Stimulated activated naive CD8-positive, alpha-beta T cell treated with anti-CD3 and anti-CD28 coated beads, Interleukin-15, Interleukin-2, amounts not matched to agents 100 U/mL and 50 U/mL, for 24 hours (primary cell): ENCODE measurements at regions not wholly inside any gene's neighbourhood (a gene's known extent, or its start where the extent isn't known, plus 50 kb on each side); places are given as distances from the start of the nearest gene placed in this dataset.

Experiments
- ATAC-seq: fragments of 150-1000 bp; cut with Tn5 transposase; one replicate; pipeline ENCODE4 v1.10.0; 2021
- DNase-seq: peaks from one replicate; pipeline ENCODE4 v3.0.0; 2021

- no peak for DNase-seq
- ATAC-seq, result no peak
These were observed 300.8 kb downstream of the EFNB2 start for GRCh38 chr13:106234636-106235035.

DNA sequence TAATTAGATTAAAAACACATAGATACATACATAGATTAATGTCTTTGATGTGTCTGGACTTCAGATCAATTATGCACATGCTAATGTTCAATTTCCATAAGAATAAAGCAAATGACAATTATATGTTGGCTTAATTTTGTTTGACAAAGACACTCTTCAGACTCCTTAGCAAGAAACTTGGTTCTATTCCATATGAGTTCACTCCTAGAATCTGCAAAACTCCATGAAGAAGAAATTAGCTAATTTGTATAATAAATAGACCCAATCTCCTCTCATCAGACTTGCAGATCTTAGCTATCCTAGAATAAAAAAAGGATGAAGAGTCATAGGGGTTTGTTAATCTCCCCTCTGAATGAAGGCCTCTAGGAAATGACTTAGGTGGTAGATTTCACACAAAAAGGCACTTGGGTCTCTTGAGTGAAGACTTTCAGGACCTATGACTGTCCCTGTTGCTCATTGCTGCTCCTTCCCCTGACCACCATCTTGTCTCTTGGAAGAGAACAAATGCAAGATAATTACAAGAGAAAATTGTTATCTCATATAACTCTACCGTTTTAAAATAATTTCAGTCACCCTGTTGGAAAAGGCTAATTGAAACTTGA, 302.2 kb downstream of the EFNB2 start:
- DNase-seq, result no peak

GRCh38 chr13:106232681-106233080, 302.8 kb downstream of the EFNB2 start:
- DNase-seq (no peak), ATAC-seq (no peak)

More for the DNA sequence above, 302.2 kb downstream of the EFNB2 start:
- ATAC-seq, result no peak

DNA sequence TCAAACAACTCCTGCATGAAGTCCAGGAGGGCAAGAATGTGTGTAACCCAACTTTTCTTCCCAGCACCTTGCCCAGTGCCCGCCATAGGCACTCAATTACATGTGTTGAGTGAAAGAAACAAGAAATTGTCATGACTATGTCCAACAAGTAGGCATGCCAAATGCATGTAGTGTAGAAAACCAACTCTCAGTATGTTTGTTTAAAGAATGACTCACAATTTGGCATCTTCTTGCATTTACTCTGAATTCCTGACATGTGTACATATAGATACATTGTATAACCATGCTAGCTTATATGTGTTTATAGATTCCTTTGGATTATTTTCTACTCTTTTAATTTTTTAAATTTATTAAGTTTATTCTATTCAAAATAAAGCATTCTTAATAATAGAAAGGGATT, 305.0 kb downstream of the EFNB2 start:
- ATAC-seq (no peak), DNase-seq (no peak)

DNA sequence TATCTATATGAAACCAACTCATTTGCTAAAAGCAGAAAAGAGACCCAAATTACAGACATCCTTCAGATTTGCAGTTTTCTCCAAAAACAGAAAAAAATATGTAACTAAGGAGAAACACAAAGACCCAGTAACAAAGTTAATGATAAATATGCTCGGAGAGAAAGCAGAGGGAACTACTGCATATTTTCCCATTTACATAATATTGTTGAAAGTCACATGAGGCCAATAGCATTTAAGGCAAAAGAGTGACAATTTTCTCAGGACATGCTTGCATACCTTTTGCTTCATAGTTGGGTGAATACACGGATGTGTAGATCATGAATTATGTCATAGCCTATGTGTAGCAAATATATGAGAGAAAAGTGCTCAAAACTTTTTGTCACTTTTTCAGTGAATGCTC, 310.3 kb downstream of the EFNB2 start:
- ATAC-seq (no peak), DNase-seq (no peak)

DNA sequence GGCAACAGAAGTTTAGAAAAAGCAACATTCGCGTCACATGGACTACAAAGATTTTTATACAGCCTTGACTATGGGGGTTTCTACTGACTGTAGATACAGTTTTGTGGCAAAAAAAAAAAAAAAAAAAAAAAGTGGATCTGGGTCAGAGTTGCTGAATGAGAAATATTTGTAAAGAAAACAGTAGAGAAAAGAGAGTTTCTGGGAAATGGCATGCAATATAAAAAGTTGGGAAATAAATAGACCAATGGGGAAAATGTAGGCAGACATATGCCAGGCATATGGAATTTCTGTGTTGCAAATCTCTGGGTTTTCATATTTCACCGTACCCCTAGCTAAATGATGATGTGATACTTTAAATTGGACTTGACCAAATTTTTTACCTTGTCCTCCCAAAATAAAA, 315.3 kb downstream of the EFNB2 start:
- ATAC-seq, result no peak
- no peak for DNase-seq

DNA sequence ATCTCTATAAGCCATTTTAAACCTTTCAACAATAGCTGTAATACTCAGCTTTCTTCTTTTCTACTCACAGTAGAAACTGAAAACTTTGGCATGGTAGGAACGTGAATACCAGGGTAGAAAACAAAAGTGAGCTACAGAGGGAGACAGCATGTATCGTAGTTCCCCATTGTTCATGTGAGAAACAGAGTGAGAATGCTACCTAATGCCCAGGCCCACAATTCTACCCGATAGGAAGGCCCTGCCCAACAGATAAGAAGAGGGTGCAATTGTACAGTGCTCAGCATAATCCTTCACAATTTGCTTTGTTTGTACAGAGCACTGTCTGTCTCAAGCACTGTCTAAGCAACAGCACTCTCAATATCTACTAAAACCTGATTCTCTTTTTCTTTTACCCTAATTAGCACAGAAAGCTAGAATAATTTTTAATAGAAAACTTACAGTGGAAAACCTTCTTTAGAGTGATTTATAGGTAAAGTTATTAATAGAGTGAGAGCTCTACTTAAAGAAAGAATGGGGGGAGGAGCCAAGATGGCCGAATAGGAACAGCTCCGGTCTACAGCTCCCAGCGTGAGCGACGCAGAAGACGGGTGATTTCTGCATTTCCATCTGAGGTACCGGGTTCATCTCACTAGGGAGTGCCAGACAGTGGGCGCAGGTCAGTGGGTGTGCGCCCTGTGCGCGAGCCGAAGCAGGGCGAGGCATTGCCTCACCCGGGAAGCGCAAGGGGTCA, 322.3 kb downstream of the EFNB2 start:
- no peak for DNase-seq
- no peak for ATAC-seq

- ATAC-seq (no peak), DNase-seq (no peak)
These were observed 323.0 kb downstream of the EFNB2 start for GRCh38 chr13:106212386-106213010.

DNA sequence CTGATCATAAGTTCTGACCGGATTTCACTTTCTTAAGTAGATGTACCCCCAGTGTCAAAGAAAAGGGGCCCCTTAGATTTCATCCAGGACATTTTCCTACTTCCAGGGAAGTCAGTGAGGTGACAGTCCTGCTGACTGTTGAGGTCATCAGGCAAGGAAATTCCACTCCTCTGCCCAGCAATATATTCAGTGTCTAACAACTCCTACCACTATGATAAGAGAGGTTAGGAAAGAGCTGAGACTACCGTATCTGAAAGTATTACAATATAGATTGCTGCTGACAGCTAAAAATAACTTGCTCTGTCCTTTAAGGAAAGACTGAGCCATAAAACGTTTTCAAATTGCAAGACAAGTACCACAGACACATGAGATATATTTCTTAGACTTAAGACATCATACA, 325.1 kb downstream of the EFNB2 start:
- ATAC-seq (no peak), DNase-seq (no peak)

DNA sequence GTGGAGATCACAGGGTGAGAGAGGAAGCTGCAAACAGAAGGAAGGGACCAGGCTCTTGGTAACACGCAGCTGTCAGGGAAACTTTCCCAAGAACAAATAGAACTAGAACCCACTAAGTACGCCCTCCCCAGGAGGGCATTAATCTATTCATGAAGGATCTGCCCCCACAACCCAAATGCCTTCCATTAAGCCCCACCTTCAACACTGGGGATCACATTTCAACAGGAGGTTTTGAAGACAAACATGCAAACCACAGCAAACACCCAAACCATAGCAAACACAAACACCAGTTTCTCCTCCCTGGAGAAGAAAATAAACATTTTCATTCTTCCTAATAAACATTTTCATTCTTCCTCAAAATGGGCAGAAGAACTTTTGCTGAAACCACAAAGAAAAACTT, 329.6 kb downstream of the EFNB2 start:
- DNase-seq (no peak), ATAC-seq (no peak)

DNA sequence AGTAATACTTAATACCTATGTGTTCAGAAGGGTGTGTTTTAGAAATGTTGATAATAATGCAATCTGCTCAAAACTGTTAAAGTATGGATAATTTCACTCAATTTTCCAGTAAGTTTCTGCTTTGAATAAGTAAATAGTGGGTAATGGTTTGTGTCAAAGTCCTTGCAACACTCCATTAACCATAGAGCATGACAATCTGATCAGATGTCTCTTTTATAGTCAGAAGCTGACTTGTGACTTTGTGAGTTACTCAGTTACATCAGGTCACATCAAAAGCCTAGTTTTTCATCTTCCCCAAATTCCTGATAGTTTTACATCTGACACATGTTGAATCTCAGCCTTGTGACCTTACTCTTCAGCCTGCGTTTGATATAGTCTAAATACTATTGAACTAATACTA, 338.0 kb downstream of the EFNB2 start:
- DNase-seq (no peak), ATAC-seq (no peak)

DNA sequence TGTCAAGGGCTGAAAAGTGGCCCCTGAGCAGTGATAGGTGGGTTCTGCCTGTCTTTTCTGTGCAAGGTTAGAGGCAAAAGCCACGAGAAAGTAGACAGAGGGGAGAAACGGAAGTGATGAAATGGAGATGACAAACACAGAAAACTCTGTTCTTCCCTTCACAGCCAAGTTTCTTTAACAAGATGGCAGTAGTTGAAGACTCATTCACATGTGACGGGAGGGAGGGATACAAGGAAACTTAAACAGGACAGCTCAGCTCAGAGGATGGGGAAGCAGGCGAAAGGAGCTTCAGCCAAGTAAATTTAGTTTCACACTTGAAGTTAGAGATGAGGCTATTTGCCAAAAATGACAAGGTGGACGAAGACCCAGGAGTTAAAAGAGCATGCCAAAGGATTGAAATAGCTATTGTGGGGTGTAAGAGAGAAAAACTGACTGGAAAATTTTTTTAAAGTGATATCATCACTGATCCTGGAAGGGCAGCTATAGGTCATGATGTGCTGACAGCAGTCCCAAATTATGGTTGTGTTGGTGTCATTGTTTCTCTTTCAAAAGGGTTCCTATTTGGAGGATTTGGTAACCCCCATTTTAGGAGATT, 347.9 kb downstream of the EFNB2 start:
- ATAC-seq (no peak), DNase-seq (no peak)

DNA sequence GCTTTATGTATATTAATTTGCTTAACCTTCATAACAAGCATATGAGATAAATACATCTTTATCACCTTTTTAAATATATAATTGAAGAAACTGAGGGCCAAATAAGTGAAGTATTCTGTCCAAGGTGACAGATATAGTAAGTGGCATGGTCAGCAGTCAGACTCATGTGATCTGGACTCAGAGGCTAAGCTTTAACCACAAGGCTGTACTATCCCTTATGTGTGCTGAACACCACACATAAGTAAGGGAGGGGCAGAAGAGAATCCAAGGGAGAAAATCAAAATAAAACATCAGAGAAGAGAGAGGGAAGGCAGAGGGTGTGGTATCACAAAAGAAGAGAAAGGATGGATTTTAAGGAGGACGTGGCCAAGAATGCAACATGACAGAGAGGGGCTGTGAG, 348.4 kb downstream of the EFNB2 start:
- DNase-seq (no peak), ATAC-seq (no peak)

- ATAC-seq, result no peak
These were observed 349.0 kb downstream of the EFNB2 start for GRCh38 chr13:106186366-106187030.

GRCh38 chr13:106184790-106185189, 350.7 kb downstream of the EFNB2 start:
- no peak for DNase-seq
- ATAC-seq, result no peak

More at GRCh38 chr13:106186366-106187030, 349.0 kb downstream of the EFNB2 start:
- no peak for DNase-seq

GRCh38 chr13:106183410-106184065, 351.9 kb downstream of the EFNB2 start:
- DNase-seq (no peak), ATAC-seq (no peak)

DNA sequence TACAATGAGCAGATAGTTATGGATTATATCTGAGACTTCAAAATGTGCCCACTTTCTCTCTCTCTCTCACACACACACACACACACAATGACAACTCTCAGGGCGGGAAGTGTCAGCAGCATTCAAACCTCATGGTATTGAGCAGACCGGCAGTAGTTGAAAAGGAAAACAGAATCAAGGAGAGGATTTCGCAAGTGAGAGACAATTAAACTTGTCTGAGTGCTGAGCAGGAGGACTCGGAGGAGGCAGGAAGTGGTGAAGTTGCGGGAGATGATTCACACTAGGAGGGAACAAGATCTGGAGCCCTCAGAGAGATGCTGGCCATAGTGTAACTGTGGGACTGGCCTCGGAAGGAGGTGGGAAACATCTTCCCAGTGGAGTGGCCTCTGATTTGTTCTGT, 353.1 kb downstream of the EFNB2 start:
- no peak for DNase-seq
- no peak for ATAC-seq

GRCh38 chr13:106178816-106179215, 356.6 kb downstream of the EFNB2 start:
- DNase-seq, result no peak
- no peak for ATAC-seq

DNA sequence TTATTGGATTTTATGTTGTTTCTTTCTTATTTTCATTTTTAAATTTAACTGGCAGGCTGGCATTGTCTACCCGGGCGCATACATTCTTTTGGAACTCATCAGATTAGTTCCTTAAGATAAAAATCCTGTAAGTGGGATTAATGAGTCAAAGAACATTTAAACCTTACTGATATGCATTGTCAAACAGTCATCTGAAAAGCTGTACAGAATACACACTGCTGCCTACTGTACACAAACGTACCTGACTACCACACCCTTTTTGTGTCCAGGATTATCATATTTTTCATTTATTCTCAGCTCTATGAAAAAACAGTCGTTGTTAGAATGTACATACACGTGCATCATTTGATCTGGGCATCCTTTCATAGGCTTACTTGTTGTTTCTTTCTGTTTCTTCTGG, 358.3 kb downstream of the EFNB2 start:
- no peak for DNase-seq
- ATAC-seq, result no peak

GRCh38 chr13:106176117-106176516, 359.3 kb downstream of the EFNB2 start:
- DNase-seq, result no peak

GRCh38 chr13:106173891-106174610, 361.4 kb downstream of the EFNB2 start:
- no peak for ATAC-seq
- no peak for DNase-seq

More at GRCh38 chr13:106176117-106176516, 359.3 kb downstream of the EFNB2 start:
- ATAC-seq, result no peak
